WI38 (cell line): ENCODE measurements at regions not wholly inside any gene's neighbourhood (a gene's known extent, or its start where the extent isn't known, plus 50 kb on each side); places are given as distances from the start of the nearest gene placed in this dataset.

ENCODE experiments used
- H3K4me3 ChIP-seq: 2 replicates; pipeline ENCODE4 v1.5.1; 2011; ENCODE audit warnings: low read depth, mild to moderate bottlenecking, control low read depth, low read length
- TF ChIP-seq, protein P1 (sequence below): IDR thresholded peaks from 2 replicates; pipeline ENCODE4 v1.5.1; 2012; ENCODE audit warnings: low read depth, mild to moderate bottlenecking, control low read depth, low read length

DNA sequence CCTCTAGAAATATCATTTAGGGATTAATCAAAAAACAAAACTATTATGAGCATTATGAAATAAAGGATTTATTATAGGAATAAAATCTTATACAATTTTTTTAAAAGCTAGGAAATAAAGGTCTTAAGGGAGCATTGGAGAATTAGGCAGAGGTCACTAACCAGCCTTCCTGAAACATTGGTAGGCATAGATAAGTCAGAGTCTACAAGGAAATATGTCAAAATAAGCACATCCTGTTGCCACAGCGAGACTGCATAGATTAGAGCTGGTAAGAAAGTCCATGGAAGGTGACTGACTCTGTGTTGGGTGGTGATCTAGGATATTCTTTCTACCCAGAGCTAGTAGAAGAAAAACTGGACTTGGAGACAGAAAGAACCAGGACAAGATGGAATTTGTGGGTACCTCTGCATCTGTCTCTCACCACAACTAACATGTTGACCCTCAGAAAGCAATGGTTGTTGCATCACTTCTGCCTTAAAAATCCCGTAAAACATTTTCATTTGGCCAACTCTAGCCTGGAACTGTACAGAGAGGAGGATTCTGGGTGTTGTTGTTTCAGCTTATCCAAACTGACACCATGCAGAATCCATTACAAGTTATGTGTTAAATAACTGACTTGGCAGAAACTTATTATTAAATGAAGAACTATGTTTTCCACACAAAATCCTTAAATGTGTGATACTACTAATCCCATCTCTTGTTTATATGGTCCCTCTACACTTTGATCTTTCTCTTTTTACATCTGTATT lies 77.1 kb downstream of the FBXO5 start:
- no peak overlapping the region for H3K4me3 ChIP-seq
- TF ChIP-seq, protein P1, sequence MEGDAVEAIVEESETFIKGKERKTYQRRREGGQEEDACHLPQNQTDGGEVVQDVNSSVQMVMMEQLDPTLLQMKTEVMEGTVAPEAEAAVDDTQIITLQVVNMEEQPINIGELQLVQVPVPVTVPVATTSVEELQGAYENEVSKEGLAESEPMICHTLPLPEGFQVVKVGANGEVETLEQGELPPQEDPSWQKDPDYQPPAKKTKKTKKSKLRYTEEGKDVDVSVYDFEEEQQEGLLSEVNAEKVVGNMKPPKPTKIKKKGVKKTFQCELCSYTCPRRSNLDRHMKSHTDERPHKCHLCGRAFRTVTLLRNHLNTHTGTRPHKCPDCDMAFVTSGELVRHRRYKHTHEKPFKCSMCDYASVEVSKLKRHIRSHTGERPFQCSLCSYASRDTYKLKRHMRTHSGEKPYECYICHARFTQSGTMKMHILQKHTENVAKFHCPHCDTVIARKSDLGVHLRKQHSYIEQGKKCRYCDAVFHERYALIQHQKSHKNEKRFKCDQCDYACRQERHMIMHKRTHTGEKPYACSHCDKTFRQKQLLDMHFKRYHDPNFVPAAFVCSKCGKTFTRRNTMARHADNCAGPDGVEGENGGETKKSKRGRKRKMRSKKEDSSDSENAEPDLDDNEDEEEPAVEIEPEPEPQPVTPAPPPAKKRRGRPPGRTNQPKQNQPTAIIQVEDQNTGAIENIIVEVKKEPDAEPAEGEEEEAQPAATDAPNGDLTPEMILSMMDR = no peak

DNA sequence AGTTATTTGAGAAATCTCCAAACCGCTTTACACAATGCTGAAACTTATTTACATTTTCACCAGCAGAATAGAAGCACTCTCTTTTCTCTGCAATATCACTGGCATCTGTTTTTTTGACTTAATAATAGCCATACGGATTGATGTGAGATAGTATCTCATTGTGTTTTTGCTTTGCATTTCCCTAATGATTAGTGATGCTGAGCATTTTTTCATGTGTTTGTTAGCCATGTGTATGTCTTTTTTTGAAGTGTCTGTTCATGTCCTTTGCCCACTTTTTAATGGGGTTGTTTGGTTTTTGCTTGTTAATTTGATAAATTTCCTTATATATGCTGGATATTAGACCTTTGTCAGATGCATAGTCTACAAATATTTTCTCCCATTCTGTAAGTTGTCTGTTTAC lies 73.6 kb downstream of the FBXO5 start:
- TF ChIP-seq, protein P1 = no peak
- H3K4me3 ChIP-seq = no peak overlapping the region

DNA sequence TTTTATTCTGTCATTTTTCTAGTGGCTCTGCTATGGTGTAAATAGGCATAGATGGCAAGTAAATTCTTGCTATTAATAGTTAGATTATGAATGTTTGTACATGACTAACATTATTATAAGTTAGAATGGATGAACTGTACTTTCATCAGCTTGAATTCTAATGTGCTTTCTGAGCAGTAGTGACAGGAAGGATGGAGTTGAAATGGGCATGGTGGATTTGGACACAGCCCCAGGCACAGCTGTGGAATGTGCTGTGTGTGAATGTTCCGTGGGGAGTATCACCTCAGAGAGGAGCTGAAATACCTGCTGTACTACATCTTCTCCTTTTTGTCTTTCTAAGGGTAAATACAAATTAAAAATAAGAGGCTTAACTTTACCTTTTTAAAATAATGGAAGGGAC lies 66.8 kb downstream of the FBXO5 start:
- TF ChIP-seq, protein P1 = no peak
- H3K4me3 ChIP-seq = no peak overlapping the region

DNA sequence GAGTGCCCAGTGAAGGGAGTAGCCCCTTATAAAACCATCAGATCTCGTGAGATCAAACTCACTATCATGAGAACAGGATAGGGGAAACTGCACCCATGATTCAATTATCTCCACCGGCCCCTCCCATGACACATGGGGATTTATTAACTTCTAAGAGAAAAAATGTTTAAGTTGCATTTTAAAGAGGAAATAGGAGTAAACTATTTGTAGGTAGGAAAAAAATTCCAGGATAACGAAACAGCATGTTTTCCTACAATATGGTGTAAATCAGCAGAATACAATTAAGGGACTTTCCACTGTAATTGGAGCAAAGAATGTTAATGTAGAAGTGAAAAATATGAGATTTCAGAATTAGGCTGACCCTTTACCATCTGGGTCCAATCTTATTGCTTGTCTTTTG lies 63.9 kb downstream of the FBXO5 start:
- TF ChIP-seq, protein P1 = no peak
- no peak overlapping the region for H3K4me3 ChIP-seq

DNA sequence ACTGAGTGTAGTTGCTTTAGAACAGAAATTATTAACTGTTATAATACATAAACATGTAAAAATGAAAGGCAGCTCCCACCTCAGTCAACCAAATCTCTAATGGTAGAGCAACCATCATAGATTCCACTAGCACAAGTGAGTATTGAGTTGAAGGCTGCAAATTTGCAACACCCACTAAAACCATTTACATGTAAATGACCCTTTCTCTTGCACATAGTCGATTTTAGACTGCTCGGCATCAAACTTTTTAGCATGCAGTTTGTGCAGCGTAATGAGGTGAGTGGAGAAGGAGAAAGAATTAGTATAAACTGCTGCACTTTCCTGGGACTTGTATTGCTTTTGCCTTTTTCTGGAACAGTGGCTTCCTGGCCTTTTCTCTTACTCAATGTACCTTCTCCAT lies 62.8 kb downstream of the FBXO5 start:
- no peak overlapping the region for H3K4me3 ChIP-seq
- TF ChIP-seq, protein P1 = no peak
